VCaP (cell line): ENCODE measurements at regions not wholly inside any gene's neighbourhood (a gene's known extent, or its start where the extent isn't known, plus 50 kb on each side); places are given as distances from the start of the nearest gene placed in this dataset.

Experiments used
- H3K27ac ChIP-seq: fragments of 450-650 bp; 2 replicates; pipeline ENCODE4 v1.5.1; 2017
- CTCF ChIP-seq: fragments of 450-650 bp; conservative IDR thresholded peaks from 2 replicates; pipeline ENCODE4 v1.5.1; 2017; ENCODE audit warnings: mild to moderate bottlenecking, moderate library complexity

- no peak overlapping the region for H3K27ac ChIP-seq
- no peak for TF ChIP-seq CTCF
Observed at GRCh38 chr10:44199267-44199666, 185.6 kb downstream of the CXCL12 start.

- no peak for TF ChIP-seq CTCF
Observed at GRCh38 chr10:44198780-44199097, 186.2 kb downstream of the CXCL12 start.

GRCh38 chr10:44198096-44198779 lies 186.7 kb downstream of the CXCL12 start:
- no peak for TF ChIP-seq CTCF
- H3K27ac ChIP-seq = no peak overlapping the region

More at GRCh38 chr10:44198780-44199097, 186.2 kb downstream of the CXCL12 start:
- no peak overlapping the region for H3K27ac ChIP-seq

GRCh38 chr10:44197646-44198045 lies 187.3 kb downstream of the CXCL12 start:
- TF ChIP-seq CTCF = no peak
- no peak overlapping the region for H3K27ac ChIP-seq

GRCh38 chr10:44196336-44196735 lies 188.6 kb downstream of the CXCL12 start:
- no peak for TF ChIP-seq CTCF
- no peak overlapping the region for H3K27ac ChIP-seq

- H3K27ac ChIP-seq = no peak overlapping the region
- no peak for TF ChIP-seq CTCF
Observed at GRCh38 chr10:44196008-44196320, 188.9 kb downstream of the CXCL12 start.

- no peak for TF ChIP-seq CTCF
- H3K27ac ChIP-seq = no peak overlapping the region
Observed at GRCh38 chr10:44195112-44196007, 189.5 kb downstream of the CXCL12 start.
